Heart right ventricle (tissue), 16 donors: ENCODE measurements at regions not wholly inside any gene's neighbourhood (a gene's known extent, or its start where the extent isn't known, plus 50 kb on each side); places are given as distances from the start of the nearest gene placed in this dataset.
A peak's percentile ranks its signal among the peaks of the same experiment; 100 is the strongest.
"Not testable (repeated sequence)": the region's sequence is repeated elsewhere in the genome, so short reads cannot be mapped to it uniquely, and the experiment has no call there.

Experiments used
- ATAC-seq, 8 donors: fragments of 200-7000 bp; cut with Tn5 transposase; one replicate each; pipeline ENCODE4 v1.9.1; 2020; ENCODE audit warnings: mild to moderate bottlenecking in 8 of 8, moderate library complexity in 8 of 8, moderate number of reproducible peaks in 1 of 8
- DNase-seq, 2 donors: peaks; one replicate each; pipeline ENCODE4 v3.0.0-alpha.2; 2020
- H3K27ac ChIP-seq, 10 donors: fragments of 200-600 bp; sonication (generic) in 2 of 10; one replicate each; pipeline versions ENCODE4 v1.5.0 to v1.8.0; 2020 to 2022; ENCODE audit warnings: mild to moderate bottlenecking in 3 of 10
- H3K27me3 ChIP-seq, 7 donors: fragments of 200-600 bp; one replicate each; pipeline ENCODE4 v1.8.0; 2021 to 2022; ENCODE audit warnings: mild to moderate bottlenecking in 2 of 7
- H3K36me3 ChIP-seq, 9 donors: fragments of 200-600 bp; sonication (generic) in 1 of 9; one replicate each; pipeline versions ENCODE4 v1.5.0 to v1.8.0; 2020 to 2022; ENCODE audit warnings: mild to moderate bottlenecking in 2 of 9
- H3K4me1 ChIP-seq, 9 donors: fragments of 200-600 bp; sonication (generic) in 1 of 9; one replicate each; pipeline versions ENCODE4 v1.5.0 to v1.8.0; 2020 to 2022; ENCODE audit warnings: mild to moderate bottlenecking in 4 of 9
- H3K4me3 ChIP-seq, 10 donors: fragments of 200-600 bp; sonication (generic) in 2 of 10; one replicate each; pipeline versions ENCODE4 v1.5.0 to v1.8.0; 2020 to 2022; ENCODE audit warnings: mild to moderate bottlenecking in 7 of 10, moderate library complexity in 2 of 10
- H3K9me3 ChIP-seq, 11 donors: fragments of 200-600 bp in 10 of 11; sonication (generic) in 2 of 11; one replicate each; pipeline versions ENCODE4 v1.5.0 to v1.8.0; 2013 to 2022; ENCODE audit warnings: mild to moderate bottlenecking in 2 of 11, control low read depth in 1 of 11, moderate library complexity in 1 of 11
- CTCF ChIP-seq, 9 donors: fragments of 200-600 bp; sonication (generic) in 2 of 9; IDR thresholded peaks; one replicate each; pipeline versions ENCODE4 v1.5.0 to v1.8.0; 2021 to 2022; ENCODE audit warnings: antibody characterized with exemption in 9 of 9, mild to moderate bottlenecking in 5 of 9, moderate library complexity in 1 of 9
- WGBS, 2 donors: extraction: QIAGEN DNeasy Blood & Tissue Kit; methylation state at CpG; one replicate each; pipeline ENCODE4 v1.1.7; 2013; ENCODE audit warnings: inconsistent platforms in 1 of 2; 5-methylcytosine and 5-hydroxymethylcytosine counted together
- intact Hi-C, 10 donors: fragments of 100-400 bp; cut with DNase I; formaldehyde crosslinking; loops; one replicate each; pipeline versions ENCODE4 v1.11.1 to v1.14.2; 2022
- donor health status: Arrhythmogenic right ventricular cardiomyopathy.
- donor health status: ischemic (EF 13 %, LVEDD 7.1; RV severe dilation, severe dysfunction).
- donor health status: healthy with polysubstance abuse.
- donor health status: DM: no; HTN: yes; CAD: no.
- donor health status: DM: no; HTN: no; CAD: no.
- donor health status: ischemic (EF 25% LVEDD 6.9; RV normal size, moderate dysfunction).
- donor health status: ischemic (EF 25% LVEDD 5.7; RV mildly dilated, moderate dysfunction).
- donor health status: healthy.
- donor health status: DM: yes; HTN: yes; CAD: no.
- donor health status: Ischemic cardiomyopathy.
- donor health status: ischemic (EF 35%, LVEDD 5.7; RV mildly dilated, moderate dysfunction).
- donor health status: nonischemic (EF 11% LVEDD 7.7; RV severe dilation, severe dysfunction).
- donor health status: DM: yes; HTN: yes; CAD: no.
- donor health status: PGD.
- donor health status: ischemic (EF 29% LVEDD 5.4; RV normal size, mild dysfunction).
- donor health status: nonischemic (EF 23%, LVEDD 6.1; RV moderate dilation, normal function).

- intact Hi-C loops, result no loop called here
- H3K9me3 ChIP-seq, result no peaks in the 10 kb centered on the region
- no peak for TF ChIP-seq CTCF (IDR thresholded peaks at IDR 0.05)
- DNase-seq (no peak), ATAC-seq (no peak)
- no peaks in the 10 kb centered on the region for H3K36me3 ChIP-seq
- no peak overlapping the region for H3K27ac ChIP-seq
- H3K4me1 ChIP-seq, result peaks cover 0 to 3% (median 0%) of the 10 kb centered on the region in 9 donors
- no peak overlapping the region for H3K4me3 ChIP-seq
- H3K27me3 ChIP-seq, result no peaks in the 10 kb centered on the region
- WGBS, 2 donors, result 99 to 100% methylated on average over 1 of the region's 1 CpG
Observed at GRCh38 chr13:79898996-79899395, 418.0 kb downstream of the NDFIP2 start.

GRCh38 chr13:79898202-79898826 lies 417.4 kb downstream of the NDFIP2 start:
- DNase-seq (no peak), ATAC-seq (peak in 2 of 8 donors; percentile 52 to 54)
- TF ChIP-seq CTCF (IDR thresholded peaks at IDR 0.05), result no peak
- H3K36me3 ChIP-seq, result no peaks in the 10 kb centered on the region
- H3K27me3 ChIP-seq, result no peaks in the 10 kb centered on the region
- intact Hi-C loops, result no loop called here
- 57 to 65% methylated on average over 2 of the region's 2 CpGs for WGBS, 2 donors
- H3K4me3 ChIP-seq, result no peak overlapping the region
- no peak overlapping the region for H3K27ac ChIP-seq
- H3K9me3 ChIP-seq, result no peaks in the 10 kb centered on the region
- H3K4me1 ChIP-seq, result peaks cover 0 to 3% (median 0%) of the 10 kb centered on the region in 9 donors

GRCh38 chr13:79896851-79897250 lies 415.9 kb downstream of the NDFIP2 start:
- Histone ChIP-seq H3K27ac (no peak overlapping the region), H3K9me3 (peaks cover 0 to 6% (median 0%) of the 10 kb centered on the region in 11 donors), H3K4me1 (peaks cover 0 to 3% (median 0%) of the 10 kb centered on the region in 9 donors), H3K4me3 (no peak overlapping the region), H3K27me3 (no peaks in the 10 kb centered on the region), H3K36me3 (no peaks in the 10 kb centered on the region)
- DNase-seq (no peak), ATAC-seq (no peak)
- TF ChIP-seq CTCF (IDR thresholded peaks at IDR 0.05), result no peak
- WGBS, 2 donors, result 86 to 89% methylated on average over 2 of the region's 2 CpGs
- intact Hi-C loops, result no loop called here

GRCh38 chr13:79895416-79895815 lies 414.5 kb downstream of the NDFIP2 start:
- no peak for DNase-seq

GRCh38 chr13:79887278-79887677 lies 406.3 kb downstream of the NDFIP2 start:
- H3K27ac ChIP-seq, H3K4me3 ChIP-seq, ATAC-seq, H3K4me1 ChIP-seq, intact Hi-C loops, H3K36me3 ChIP-seq, DNase-seq, H3K9me3 ChIP-seq, H3K27me3 ChIP-seq: not testable (repeated sequence)
- 81 to 84% methylated on average over 8 of the region's 8 CpGs for WGBS, 2 donors

More at GRCh38 chr13:79895416-79895815, 414.5 kb downstream of the NDFIP2 start:
- H3K4me3 ChIP-seq, result no peak overlapping the region
- no peaks in the 10 kb centered on the region for H3K27me3 ChIP-seq
- intact Hi-C loops, result no loop called here
- TF ChIP-seq CTCF (IDR thresholded peaks at IDR 0.05), result no peak
- H3K9me3 ChIP-seq, result peaks cover 0 to 10% (median 0%) of the 10 kb centered on the region in 11 donors
- 78 to 93% methylated on average over 6 of the region's 6 CpGs for WGBS, 2 donors
- H3K4me1 ChIP-seq, result no peaks in the 10 kb centered on the region
- ATAC-seq, result no peak
- no peak overlapping the region for H3K27ac ChIP-seq
- H3K36me3 ChIP-seq, result no peaks in the 10 kb centered on the region
